ENCODE measurements at regions not wholly inside any gene's neighbourhood (a gene's known extent, or its start where the extent isn't known, plus 50 kb on each side); places are given as distances from the start of the nearest gene placed in this dataset.

- H3K4me3 Mint-ChIP-seq (ENCODE audit: unreplicated experiment), result no peak overlapping the region
These were observed 74.3 kb downstream of the KCNF1 start for GRCh38 chr2:10985901-10986535.

GRCh38 chr2:10987439-10987838 is 75.7 kb downstream of the KCNF1 start:
- Mint-ChIP-seq H3K4me1 (ENCODE audit: low read depth, unreplicated experiment) (no peaks in the 10 kb centered on the region), H3K9me3 (ENCODE audit: unreplicated experiment) (no peaks in the 10 kb centered on the region), H3K27me3 (ENCODE audit: insufficient read depth, unreplicated experiment) (peaks cover 5% of the 10 kb centered on the region), H3K27ac (ENCODE audit: unreplicated experiment) (no peak overlapping the region), H3K36me3 (ENCODE audit: insufficient read depth, unreplicated experiment) (no peaks in the 10 kb centered on the region), H3K4me3 (ENCODE audit: unreplicated experiment) (no peak overlapping the region)
- ChIA-PET CTCF (no interaction called here), POLR2A (no interaction called here)
- intact Hi-C loops (cut with micrococcal nuclease; ENCODE audit: unreplicated experiment), result no loop called here
- Histone ChIP-seq H3K9me3 (no peaks in the 10 kb centered on the region), H3K27me3 (replicated peaks; ENCODE audit: control insufficient read depth, insufficient read depth, low read length) (no peaks in the 10 kb centered on the region), H3K36me3 (ENCODE audit: control insufficient read depth, insufficient read depth, low read length) (no peaks in the 10 kb centered on the region), H3K4me3 (ENCODE audit: low read depth, low read length) (no peak overlapping the region), H3K4me1 (no peaks in the 10 kb centered on the region)
- TF ChIP-seq, protein P1, sequence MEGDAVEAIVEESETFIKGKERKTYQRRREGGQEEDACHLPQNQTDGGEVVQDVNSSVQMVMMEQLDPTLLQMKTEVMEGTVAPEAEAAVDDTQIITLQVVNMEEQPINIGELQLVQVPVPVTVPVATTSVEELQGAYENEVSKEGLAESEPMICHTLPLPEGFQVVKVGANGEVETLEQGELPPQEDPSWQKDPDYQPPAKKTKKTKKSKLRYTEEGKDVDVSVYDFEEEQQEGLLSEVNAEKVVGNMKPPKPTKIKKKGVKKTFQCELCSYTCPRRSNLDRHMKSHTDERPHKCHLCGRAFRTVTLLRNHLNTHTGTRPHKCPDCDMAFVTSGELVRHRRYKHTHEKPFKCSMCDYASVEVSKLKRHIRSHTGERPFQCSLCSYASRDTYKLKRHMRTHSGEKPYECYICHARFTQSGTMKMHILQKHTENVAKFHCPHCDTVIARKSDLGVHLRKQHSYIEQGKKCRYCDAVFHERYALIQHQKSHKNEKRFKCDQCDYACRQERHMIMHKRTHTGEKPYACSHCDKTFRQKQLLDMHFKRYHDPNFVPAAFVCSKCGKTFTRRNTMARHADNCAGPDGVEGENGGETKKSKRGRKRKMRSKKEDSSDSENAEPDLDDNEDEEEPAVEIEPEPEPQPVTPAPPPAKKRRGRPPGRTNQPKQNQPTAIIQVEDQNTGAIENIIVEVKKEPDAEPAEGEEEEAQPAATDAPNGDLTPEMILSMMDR (IDR thresholded peaks at IDR 0.05; ENCODE audit: insufficient read depth in 1 of 2, low read depth in 1 of 2, low read length in 1 of 2, severe bottlenecking in 1 of 2, unreplicated experiment in 1 of 2), result no peak
- BruUV-seq (replicated peaks), result no TSS peak
- DNase-seq, result no peak

More at GRCh38 chr2:10985901-10986535, 74.3 kb downstream of the KCNF1 start:
- ChIA-PET POLR2A (no interaction called here), CTCF (interaction anchor here (0.7 kb wide), 1 partner anchor 147 kb away, joined by 3 read pairs; a partner anchor contains a TSS)
- Mint-ChIP-seq H3K27me3 (ENCODE audit: insufficient read depth, unreplicated experiment) (peaks cover 3% of the 10 kb centered on the region), H3K4me1 (ENCODE audit: low read depth, unreplicated experiment) (no peaks in the 10 kb centered on the region), H3K27ac (ENCODE audit: unreplicated experiment) (no peak overlapping the region), H3K36me3 (ENCODE audit: insufficient read depth, unreplicated experiment) (no peaks in the 10 kb centered on the region), H3K9me3 (ENCODE audit: unreplicated experiment) (no peaks in the 10 kb centered on the region)
- no peaks in the 10 kb centered on the region for H3K4me1 ChIP-seq
- no TSS peak for BruUV-seq (replicated peaks)
- intact Hi-C loops (cut with micrococcal nuclease; ENCODE audit: unreplicated experiment), result no loop called here
- H3K27me3 ChIP-seq (replicated peaks; ENCODE audit: control insufficient read depth, insufficient read depth, low read length), result no peaks in the 10 kb centered on the region
- H3K36me3 ChIP-seq (ENCODE audit: control insufficient read depth, insufficient read depth, low read length), result no peaks in the 10 kb centered on the region
- DNase-seq, result no peak
- TF ChIP-seq, protein P1 (IDR thresholded peaks at IDR 0.05; ENCODE audit: insufficient read depth in 1 of 2, low read depth in 1 of 2, low read length in 1 of 2, severe bottlenecking in 1 of 2, unreplicated experiment in 1 of 2), result no peak
- no peaks in the 10 kb centered on the region for H3K9me3 ChIP-seq
- no peak overlapping the region for H3K4me3 ChIP-seq (ENCODE audit: low read depth, low read length)

DNA sequence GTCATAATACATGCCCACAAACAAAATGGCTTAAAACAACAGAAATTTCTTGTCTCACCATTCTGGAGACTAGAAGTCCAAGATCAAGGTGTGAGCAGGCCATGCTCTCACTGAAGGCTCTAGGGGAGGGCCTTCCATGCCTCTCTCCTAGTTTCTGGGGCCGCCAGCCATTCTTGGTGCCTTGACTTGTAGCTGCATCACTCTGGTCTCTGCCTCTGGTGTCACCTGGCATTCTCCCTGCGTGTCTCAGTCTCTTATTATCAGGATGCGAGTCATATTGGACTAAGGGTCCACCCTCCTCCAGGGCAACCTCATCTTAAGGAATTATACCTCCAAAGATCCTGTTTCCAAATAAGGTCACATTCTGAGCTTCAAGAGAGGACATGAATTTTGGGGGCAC is 76.1 kb downstream of the KCNF1 start:
- TF ChIP-seq, protein P1 (IDR thresholded peaks at IDR 0.05; ENCODE audit: insufficient read depth in 1 of 2, low read depth in 1 of 2, low read length in 1 of 2, severe bottlenecking in 1 of 2, unreplicated experiment in 1 of 2), result no peak
- DNase-seq, result no peak
- Histone ChIP-seq H3K27me3 (replicated peaks; ENCODE audit: control insufficient read depth, insufficient read depth, low read length) (no peaks in the 10 kb centered on the region), H3K36me3 (ENCODE audit: control insufficient read depth, insufficient read depth, low read length) (no peaks in the 10 kb centered on the region), H3K4me1 (no peaks in the 10 kb centered on the region), H3K4me3 (ENCODE audit: low read depth, low read length) (no peak overlapping the region), H3K9me3 (no peaks in the 10 kb centered on the region)
- BruUV-seq (replicated peaks), result no TSS peak
- Mint-ChIP-seq H3K9me3 (ENCODE audit: unreplicated experiment) (no peaks in the 10 kb centered on the region), H3K27me3 (ENCODE audit: insufficient read depth, unreplicated experiment) (peaks cover 5% of the 10 kb centered on the region), H3K4me1 (ENCODE audit: low read depth, unreplicated experiment) (no peaks in the 10 kb centered on the region), H3K36me3 (ENCODE audit: insufficient read depth, unreplicated experiment) (no peaks in the 10 kb centered on the region), H3K27ac (ENCODE audit: unreplicated experiment) (no peak overlapping the region), H3K4me3 (ENCODE audit: unreplicated experiment) (no peak overlapping the region)
- intact Hi-C loops (cut with micrococcal nuclease; ENCODE audit: unreplicated experiment), result no loop called here
- POLR2A ChIA-PET, result no interaction called here
- CTCF ChIA-PET, result no interaction called here
